ENCODE measurements at regions not wholly inside any gene's neighbourhood (a gene's known extent, or its start where the extent isn't known, plus 50 kb on each side); places are given as distances from the start of the nearest gene placed in this dataset.

DNA sequence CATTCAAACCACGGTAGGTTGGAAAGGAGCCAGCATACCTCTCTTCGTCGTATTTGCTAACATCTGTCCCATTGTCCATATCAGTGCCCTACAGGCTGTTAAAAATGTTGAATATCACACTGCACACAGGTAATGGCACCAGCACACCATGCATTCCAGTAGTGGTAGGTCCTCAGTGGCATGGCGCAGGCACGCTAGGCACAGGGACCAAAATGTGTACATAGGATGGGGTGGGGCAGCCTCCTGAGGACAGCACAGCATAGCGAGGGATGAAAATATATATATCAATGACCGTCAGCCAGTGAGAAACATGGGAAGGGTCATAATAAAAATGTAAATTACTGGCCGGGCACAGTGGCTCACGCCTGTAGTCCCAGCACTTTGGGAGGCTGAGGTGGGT is 99.9 kb upstream of the CTBP2 start:
- TF ChIP-seq CTCF (IDR thresholded peaks at IDR 0.05) (no peak), POLR2A (IDR thresholded peaks at IDR 0.05) (no peak)

All from right lobe of liver (tissue), 4 donors.